MM.1S (cell line): ENCODE measurements at regions not wholly inside any gene's neighbourhood (a gene's known extent, or its start where the extent isn't known, plus 50 kb on each side); places are given as distances from the start of the nearest gene placed in this dataset.

Experiments
- CTCF ChIP-seq: fragments of 300-600 bp; sonication (generic); IDR thresholded peaks from 2 replicates; pipeline ENCODE4 v1.5.1; 2016; ENCODE audit warnings: antibody characterized with exemption, low read length, mixed read lengths
- EZH2 ChIP-seq: fragments of 300-600 bp; sonication (generic); optimal IDR thresholded peaks from 2 replicates; pipeline ENCODE3; 2017; ENCODE audit warnings: low read depth, mild to moderate bottlenecking, antibody characterized with exemption, low read length, mixed read lengths
- EZH2phosphoT487 ChIP-seq: fragments of 300-600 bp; sonication (generic); IDR thresholded peaks from 2 replicates; pipeline ENCODE4 v1.6.1; 2018; ENCODE audit warnings: antibody characterized with exemption, low read length

GRCh38 chr7:93778384-93778783 is 112.2 kb downstream of the TFPI2 start:
- no peak for TF ChIP-seq CTCF
- no peak for TF ChIP-seq EZH2
- no peak for TF ChIP-seq EZH2phosphoT487
